ENCODE measurements at regions not wholly inside any gene's neighbourhood (a gene's known extent, or its start where the extent isn't known, plus 50 kb on each side); places are given as distances from the start of the nearest gene placed in this dataset.

GRCh38 chr4:74608151-74608949, 163.4 kb downstream of the AREG start:
- WGBS, 4 donors = 72 to 81% (median 76%) methylated on average over 2 of the region's 2 CpGs
- no peak for DNase-seq
- Histone ChIP-seq H3K4me3 (no peak overlapping the region), H3K27ac (no peak overlapping the region), H3K27me3 (no peaks in the 10 kb centered on the region), H3K4me1 (replicated peaks in 1 of 2) (no peaks in the 10 kb centered on the region), H3K36me3 (replicated peaks in 1 of 2) (no peaks in the 10 kb centered on the region), H3K9me3 (replicated peaks in 1 of 3) (no peaks in the 10 kb centered on the region)
- intact Hi-C loops (cut with DNase I) = no loop called here
- no peak for TF ChIP-seq POLR2A (IDR thresholded peaks at IDR 0.05)
- TF ChIP-seq CTCF (IDR thresholded peaks at IDR 0.05) = no peak

GRCh38 chr4:74610491-74610890, 165.6 kb downstream of the AREG start:
- intact Hi-C loops (cut with DNase I) = no loop called here
- WGBS, 4 donors = 67 to 76% (median 75%) methylated on average over 2 of the region's 2 CpGs
- no peaks in the 10 kb centered on the region for H3K4me1 ChIP-seq (replicated peaks in 1 of 2)
- DNase-seq = no peak
- no peaks in the 10 kb centered on the region for H3K9me3 ChIP-seq (replicated peaks in 1 of 3)
- H3K36me3 ChIP-seq (replicated peaks in 1 of 2) = no peaks in the 10 kb centered on the region
- H3K27me3 ChIP-seq = no peaks in the 10 kb centered on the region
- no peak overlapping the region for H3K4me3 ChIP-seq
- no peak overlapping the region for H3K27ac ChIP-seq
- TF ChIP-seq CTCF (IDR thresholded peaks at IDR 0.05) = no peak
- no peak for TF ChIP-seq POLR2A (IDR thresholded peaks at IDR 0.05)

GRCh38 chr4:74612837-74613236, 167.9 kb downstream of the AREG start:
- TF ChIP-seq POLR2A (IDR thresholded peaks at IDR 0.05) (no peak), CTCF (IDR thresholded peaks at IDR 0.05) (no peak)
- Histone ChIP-seq H3K4me3 (no peak overlapping the region), H3K27ac (no peak overlapping the region), H3K9me3 (replicated peaks in 1 of 3) (no peaks in the 10 kb centered on the region), H3K4me1 (replicated peaks in 1 of 2) (no peaks in the 10 kb centered on the region), H3K36me3 (replicated peaks in 1 of 2) (no peaks in the 10 kb centered on the region), H3K27me3 (no peaks in the 10 kb centered on the region)
- intact Hi-C loops (cut with DNase I) = no loop called here
- DNase-seq = no peak
- WGBS, 4 donors = 80 to 89% (median 84%) methylated on average over 2 of the region's 2 CpGs

GRCh38 chr4:74613266-74613665, 168.3 kb downstream of the AREG start:
- 61 to 82% (median 64%) methylated on average over 2 of the region's 2 CpGs for WGBS, 4 donors

More at GRCh38 chr4:74613266-74613665, 168.3 kb downstream of the AREG start:
- Histone ChIP-seq H3K4me3 (no peak overlapping the region), H3K36me3 (replicated peaks in 1 of 2) (no peaks in the 10 kb centered on the region), H3K4me1 (replicated peaks in 1 of 2) (no peaks in the 10 kb centered on the region), H3K27ac (no peak overlapping the region), H3K27me3 (no peaks in the 10 kb centered on the region), H3K9me3 (replicated peaks in 1 of 3) (no peaks in the 10 kb centered on the region)
- intact Hi-C loops (cut with DNase I) = no loop called here
- no peak for DNase-seq
- TF ChIP-seq CTCF (IDR thresholded peaks at IDR 0.05) (no peak), POLR2A (IDR thresholded peaks at IDR 0.05) (no peak)
